HCT116 (cell line): ENCODE measurements at regions not wholly inside any gene's neighbourhood (a gene's known extent, or its start where the extent isn't known, plus 50 kb on each side); places are given as distances from the start of the nearest gene placed in this dataset.

ENCODE experiments used
- ATAC-seq: fragments of 200-7000 bp; cut with Tn5 transposase; 2 replicates; pipeline ENCODE4 v1.9.1; 2020; ENCODE audit warnings: mild to moderate bottlenecking, moderate library complexity
- BruUV-seq: library from RNA; stranded (reverse); fragments of 400-500 nt; replicated peaks from 2 replicates; lab custom pipeline; 2021; lab: Mats Ljungman, UMichigan
- CTCF ChIA-PET: fragments of 300-600 bp; sonication (Branson Sonifier 250); formaldehyde crosslinking; loops from one replicate; lab custom pipeline; 2021; ENCODE audit warnings: antibody characterized with exemption; lab: Charles Lee
- POLR2A ChIA-PET: fragments of 300-600, 350-600 bp; sonication (Branson Sonifier 250); formaldehyde crosslinking; loops from one replicate; lab custom pipeline; 2021; ENCODE audit warnings: antibody characterized with exemption; lab: Charles Lee
- RAD21 ChIA-PET, 2 experiments: fragments of 300-600 bp; sonication (Branson Sonifier 250); formaldehyde crosslinking; loops; one replicate each; lab custom pipeline; 2023; ENCODE audit warnings: low total read pairs in 2 of 2; ENCODE audit not compliant: uncharacterized antibody in 2 of 2, unreplicated experiment in 2 of 2, low non-redundant PET in 1 of 2; lab: Charles Lee
- DNase-seq: peaks from one replicate; pipeline ENCODE4 v3.0.0-alpha.2; 2010; ENCODE audit warnings: low read depth, low spot score
- H2AFZ ChIP-seq: fragments of 200-600 bp; shearing (Covaris generic), sonication (generic); 2 replicates; pipeline ENCODE4 v1.6.1; 2017; ENCODE audit warnings: low read depth, mixed run types, mixed read lengths, antibody characterized with exemption, low read length; ENCODE audit not compliant: poor library complexity, severe bottlenecking
- H3K27ac ChIP-seq: 2 replicates; pipeline ENCODE4 v1.5.1; 2012; ENCODE audit warnings: low read depth, low read length
- H3K27me3 ChIP-seq: fragments of 200-600 bp; sonication (generic); 2 replicates; pipeline ENCODE4 v1.6.1; 2016; ENCODE audit warnings: mixed run types, low read length, mixed read lengths; ENCODE audit not compliant: insufficient read depth
- H3K36me3 ChIP-seq, 2 experiments: fragments of 200-500 bp in 1 of 2; fragments of 200-600 bp in 1 of 2; sonication (Bioruptor generic) in 1 of 2; sonication (generic) in 1 of 2; 2 replicates each; pipeline versions ENCODE4 v1.5.1 to v1.6.1; 2014 to 2016; ENCODE audit warnings: low read length in 2 of 2, inconsistent platforms in 1 of 2, mixed read lengths in 1 of 2, mixed run types in 1 of 2; ENCODE audit not compliant: insufficient read depth in 2 of 2, control insufficient read depth in 1 of 2
- H3K4me1 ChIP-seq, 2 experiments: fragments of 200-600 bp in 1 of 2; sonication (generic) in 1 of 2; 2 replicates each; pipeline versions ENCODE4 v1.5.1 to v1.6.1; 2012 to 2017; ENCODE audit warnings: low read length in 2 of 2, inconsistent platforms in 1 of 2, mild to moderate bottlenecking in 1 of 2, mixed read lengths in 1 of 2, mixed run types in 1 of 2, moderate library complexity in 1 of 2; ENCODE audit not compliant: insufficient read depth in 2 of 2, control insufficient read depth in 1 of 2
- H3K4me2 ChIP-seq: fragments of 200-600 bp; sonication (generic); 2 replicates; pipeline ENCODE4 v1.6.1; 2017; ENCODE audit warnings: mixed run types, low read length, mixed read lengths
- H3K4me3 ChIP-seq, 2 experiments: fragments of 200-600 bp in 1 of 2; sonication (generic) in 1 of 2; replicated peaks in 1 of 2; 2 replicates each; pipeline ENCODE4 v1.5.1; 2011 to 2016; ENCODE audit warnings: low read length in 2 of 2, control low read depth in 1 of 2, low read depth in 1 of 2, mild to moderate bottlenecking in 1 of 2, mixed read lengths in 1 of 2, mixed run types in 1 of 2
- H3K79me2 ChIP-seq: fragments of 200-600 bp; sonication (generic); 2 replicates; pipeline ENCODE4 v1.6.1; 2017; ENCODE audit warnings: mild to moderate bottlenecking, mixed run types, low read length, moderate library complexity, mixed read lengths; ENCODE audit not compliant: insufficient read depth
- H3K9ac ChIP-seq: fragments of 200-600 bp; sonication (generic); 2 replicates; pipeline ENCODE4 v1.6.1; 2016; ENCODE audit warnings: low read length, mixed read lengths
- H3K9me2 ChIP-seq: fragments of 200-600 bp; sonication (generic), shearing (Covaris generic); 2 replicates; pipeline ENCODE4 v1.6.1; 2017; ENCODE audit warnings: mixed run types, mild to moderate bottlenecking, moderate library complexity; ENCODE audit not compliant: insufficient read depth
- H3K9me3 ChIP-seq, 2 experiments: fragments of 200-500 bp in 1 of 2; fragments of 200-600 bp in 1 of 2; sonication (Bioruptor generic) in 1 of 2; sonication (generic) in 1 of 2; 2 replicates each; pipeline ENCODE4 v1.6.1; 2014 to 2017; ENCODE audit warnings: low read length in 2 of 2, mixed read lengths in 2 of 2, inconsistent platforms in 1 of 2, low read depth in 1 of 2, mild to moderate bottlenecking in 1 of 2, mixed run types in 1 of 2, moderate library complexity in 1 of 2; ENCODE audit not compliant: control insufficient read depth in 1 of 2, insufficient read depth in 1 of 2
- H4K20me1 ChIP-seq: fragments of 200-600 bp; sonication (generic), shearing (Covaris generic); 2 replicates; pipeline ENCODE4 v1.6.1; 2017; ENCODE audit warnings: mixed run types, mild to moderate bottlenecking, moderate library complexity; ENCODE audit not compliant: insufficient read depth
- CEBPB ChIP-seq: IDR thresholded peaks from 2 replicates; pipeline ENCODE4 v1.6.1; 2012; ENCODE audit warnings: low read depth
- EGR1 ChIP-seq: IDR thresholded peaks from 2 replicates; pipeline ENCODE4 v1.6.1; 2012; ENCODE audit warnings: low read depth
- EZH2 ChIP-seq: fragments of 200-600 bp; sonication (generic); IDR thresholded peaks from 2 replicates; pipeline ENCODE4 v1.6.1; 2017; ENCODE audit warnings: antibody characterized with exemption, mixed run types
- EZH2phosphoT487 ChIP-seq: fragments of 200-600 bp; IDR thresholded peaks from 2 replicates; pipeline ENCODE4 v1.6.1; 2018; ENCODE audit warnings: antibody characterized with exemption, borderline replicate concordance
- JUND ChIP-seq: IDR thresholded peaks from 2 replicates; pipeline ENCODE4 v1.6.1; 2012
- POLR2A ChIP-seq: IDR thresholded peaks from 2 replicates; pipeline ENCODE4 v1.7.0; 2011; ENCODE audit warnings: borderline replicate concordance; ENCODE audit not compliant: insufficient read depth, insufficient read length; ENCODE audit errors: extremely low read depth
- POLR2AphosphoS5 ChIP-seq: IDR thresholded peaks from 2 replicates; pipeline ENCODE4 v1.6.1; 2011; ENCODE audit warnings: mild to moderate bottlenecking, low read depth, low read length, moderate library complexity
- RAD21 ChIP-seq: IDR thresholded peaks from 2 replicates; pipeline ENCODE4 v1.6.1; 2012; ENCODE audit warnings: low read depth, mild to moderate bottlenecking
- SIN3A ChIP-seq: IDR thresholded peaks from 2 replicates; pipeline ENCODE4 v1.6.1; 2012; ENCODE audit warnings: low read depth
- SP1 ChIP-seq: IDR thresholded peaks from 2 replicates; pipeline ENCODE4 v1.6.1; 2012; ENCODE audit warnings: low read depth
- SRF ChIP-seq: IDR thresholded peaks from 2 replicates; pipeline ENCODE4 v1.6.1; 2012; ENCODE audit warnings: low read depth
- ZFX ChIP-seq: fragments of 450-650 bp; IDR thresholded peaks from 2 replicates; pipeline ENCODE4 v1.6.1; 2017
- intact Hi-C: fragments of 100-400 bp; cut with micrococcal nuclease; formaldehyde crosslinking; loops from 2 replicates; pipeline ENCODE4 v1.10.0; 2022
- TF ChIP-seq, protein P1 (sequence below), 3 experiments: fragments of 200-600 bp in 1 of 3; sonication (generic) in 1 of 3; IDR thresholded peaks in 2 of 3; conservative IDR thresholded peaks in 1 of 3; 2 replicates each; pipeline ENCODE4 v1.5.1; 2012 to 2017; ENCODE audit warnings: low read depth in 2 of 3, low read length in 2 of 3, antibody characterized with exemption in 1 of 3, borderline replicate concordance in 1 of 3, control low read depth in 1 of 3, mild to moderate bottlenecking in 1 of 3, mixed read lengths in 1 of 3, mixed run types in 1 of 3, moderate library complexity in 1 of 3; ENCODE audit not compliant: insufficient read depth in 1 of 3
- TF ChIP-seq, protein P2 (sequence below): IDR thresholded peaks from 2 replicates; pipeline ENCODE4 v1.6.1; 2012
- TF ChIP-seq, protein P3 (sequence below): IDR thresholded peaks from 2 replicates; pipeline ENCODE4 v1.6.1; 2011; ENCODE audit warnings: mild to moderate bottlenecking, low read length, moderate library complexity; ENCODE audit not compliant: insufficient replicate concordance; ENCODE audit errors: extremely low read depth
- TF ChIP-seq, protein P4 (sequence below): IDR thresholded peaks from 2 replicates; pipeline ENCODE4 v1.6.1; 2012; ENCODE audit warnings: low read depth

DNA sequence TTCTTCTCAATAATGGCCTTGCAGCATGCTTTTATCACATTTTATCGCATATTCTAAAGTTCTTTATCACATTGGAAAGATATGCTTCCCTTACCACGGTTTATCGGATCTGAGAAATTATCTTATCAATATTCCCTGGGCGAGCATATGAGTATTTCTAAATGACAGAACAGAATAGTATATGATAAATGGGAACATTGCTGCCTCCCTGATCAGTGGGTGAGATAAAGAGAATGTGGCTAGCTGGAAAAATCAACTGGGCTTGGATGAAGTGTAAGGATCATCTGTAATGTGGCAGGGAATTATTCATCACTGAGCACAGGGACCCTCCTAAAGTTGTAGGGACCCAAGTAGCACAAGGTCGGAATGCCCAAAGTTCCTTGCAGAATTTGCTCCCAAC is 667.4 kb upstream of the NRP1 start (continued):
- TF ChIP-seq, protein P1, sequence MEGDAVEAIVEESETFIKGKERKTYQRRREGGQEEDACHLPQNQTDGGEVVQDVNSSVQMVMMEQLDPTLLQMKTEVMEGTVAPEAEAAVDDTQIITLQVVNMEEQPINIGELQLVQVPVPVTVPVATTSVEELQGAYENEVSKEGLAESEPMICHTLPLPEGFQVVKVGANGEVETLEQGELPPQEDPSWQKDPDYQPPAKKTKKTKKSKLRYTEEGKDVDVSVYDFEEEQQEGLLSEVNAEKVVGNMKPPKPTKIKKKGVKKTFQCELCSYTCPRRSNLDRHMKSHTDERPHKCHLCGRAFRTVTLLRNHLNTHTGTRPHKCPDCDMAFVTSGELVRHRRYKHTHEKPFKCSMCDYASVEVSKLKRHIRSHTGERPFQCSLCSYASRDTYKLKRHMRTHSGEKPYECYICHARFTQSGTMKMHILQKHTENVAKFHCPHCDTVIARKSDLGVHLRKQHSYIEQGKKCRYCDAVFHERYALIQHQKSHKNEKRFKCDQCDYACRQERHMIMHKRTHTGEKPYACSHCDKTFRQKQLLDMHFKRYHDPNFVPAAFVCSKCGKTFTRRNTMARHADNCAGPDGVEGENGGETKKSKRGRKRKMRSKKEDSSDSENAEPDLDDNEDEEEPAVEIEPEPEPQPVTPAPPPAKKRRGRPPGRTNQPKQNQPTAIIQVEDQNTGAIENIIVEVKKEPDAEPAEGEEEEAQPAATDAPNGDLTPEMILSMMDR (IDR thresholded peaks at IDR 0.05 in 2 of 3, conservative IDR thresholded peaks at IDR 0.05 in 1 of 3; ENCODE audit: borderline replicate concordance in 1 of 3, insufficient read depth in 1 of 3, low read depth in 2 of 3, low read length in 2 of 3), result no peak

DNA sequence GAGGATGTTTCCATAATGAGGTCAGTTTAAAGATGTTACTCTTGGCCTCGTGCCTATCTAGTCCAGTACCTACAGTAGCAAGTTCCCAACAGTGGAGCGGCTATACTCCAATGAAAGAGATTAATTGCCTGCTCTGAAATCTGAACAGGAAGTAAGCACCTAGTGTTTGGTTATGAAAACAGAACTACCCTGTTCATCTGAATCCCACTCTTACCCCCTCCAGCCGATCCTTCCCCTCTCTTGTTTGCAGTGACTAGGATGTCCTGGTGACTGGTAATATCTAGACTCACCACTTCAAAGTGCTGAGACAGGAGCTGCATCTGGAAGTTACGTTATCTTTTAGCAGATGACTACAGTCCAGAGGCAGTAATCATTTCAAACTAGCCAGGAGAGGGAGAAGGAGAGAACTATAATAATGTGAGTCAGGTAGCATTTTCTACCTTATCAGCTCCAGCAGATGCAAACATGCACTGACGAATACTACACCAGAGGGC is 666.7 kb upstream of the NRP1 start:
- ATAC-seq, result no peak
- RAD21 ChIA-PET, result no interaction called here

More for the DNA sequence above, 666.7 kb upstream of the NRP1 start:
- POLR2A ChIA-PET, result no interaction called here
- CTCF ChIA-PET, result no interaction called here
- H3K4me3 ChIP-seq, result no peak overlapping the region
- no peaks in the 10 kb centered on the region for H3K4me1 ChIP-seq
- no peak overlapping the region for H2AFZ ChIP-seq
- no peaks in the 10 kb centered on the region for H3K79me2 ChIP-seq
- DNase-seq, result no peak
- no peaks in the 10 kb centered on the region for H3K27me3 ChIP-seq
- BruUV-seq, result no TSS peak
- no peaks in the 10 kb centered on the region for H4K20me1 ChIP-seq
- no peak overlapping the region for H3K9ac ChIP-seq
- H3K36me3 ChIP-seq, result no peaks in the 10 kb centered on the region
- intact Hi-C loops, result no loop called here
- H3K4me2 ChIP-seq, result no peak overlapping the region
- no peak overlapping the region for H3K27ac ChIP-seq
- H3K9me3 ChIP-seq, result no peaks in the 10 kb centered on the region
- TF ChIP-seq ZFX (no peak), SP1 (no peak), POLR2AphosphoS5 (no peak), SRF (no peak), EZH2phosphoT487 (no peak), EZH2 (no peak), SIN3A (no peak), POLR2A (no peak), CEBPB (no peak), RAD21 (no peak), EGR1 (no peak), JUND (no peak)
- TF ChIP-seq, protein P2, sequence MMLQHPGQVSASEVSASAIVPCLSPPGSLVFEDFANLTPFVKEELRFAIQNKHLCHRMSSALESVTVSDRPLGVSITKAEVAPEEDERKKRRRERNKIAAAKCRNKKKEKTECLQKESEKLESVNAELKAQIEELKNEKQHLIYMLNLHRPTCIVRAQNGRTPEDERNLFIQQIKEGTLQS, result no peak
- TF ChIP-seq, protein P3, sequence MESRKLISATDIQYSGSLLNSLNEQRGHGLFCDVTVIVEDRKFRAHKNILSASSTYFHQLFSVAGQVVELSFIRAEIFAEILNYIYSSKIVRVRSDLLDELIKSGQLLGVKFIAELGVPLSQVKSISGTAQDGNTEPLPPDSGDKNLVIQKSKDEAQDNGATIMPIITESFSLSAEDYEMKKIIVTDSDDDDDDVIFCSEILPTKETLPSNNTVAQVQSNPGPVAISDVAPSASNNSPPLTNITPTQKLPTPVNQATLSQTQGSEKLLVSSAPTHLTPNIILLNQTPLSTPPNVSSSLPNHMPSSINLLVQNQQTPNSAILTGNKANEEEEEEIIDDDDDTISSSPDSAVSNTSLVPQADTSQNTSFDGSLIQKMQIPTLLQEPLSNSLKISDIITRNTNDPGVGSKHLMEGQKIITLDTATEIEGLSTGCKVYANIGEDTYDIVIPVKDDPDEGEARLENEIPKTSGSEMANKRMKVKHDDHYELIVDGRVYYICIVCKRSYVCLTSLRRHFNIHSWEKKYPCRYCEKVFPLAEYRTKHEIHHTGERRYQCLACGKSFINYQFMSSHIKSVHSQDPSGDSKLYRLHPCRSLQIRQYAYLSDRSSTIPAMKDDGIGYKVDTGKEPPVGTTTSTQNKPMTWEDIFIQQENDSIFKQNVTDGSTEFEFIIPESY, result no peak
- TF ChIP-seq, protein P4, sequence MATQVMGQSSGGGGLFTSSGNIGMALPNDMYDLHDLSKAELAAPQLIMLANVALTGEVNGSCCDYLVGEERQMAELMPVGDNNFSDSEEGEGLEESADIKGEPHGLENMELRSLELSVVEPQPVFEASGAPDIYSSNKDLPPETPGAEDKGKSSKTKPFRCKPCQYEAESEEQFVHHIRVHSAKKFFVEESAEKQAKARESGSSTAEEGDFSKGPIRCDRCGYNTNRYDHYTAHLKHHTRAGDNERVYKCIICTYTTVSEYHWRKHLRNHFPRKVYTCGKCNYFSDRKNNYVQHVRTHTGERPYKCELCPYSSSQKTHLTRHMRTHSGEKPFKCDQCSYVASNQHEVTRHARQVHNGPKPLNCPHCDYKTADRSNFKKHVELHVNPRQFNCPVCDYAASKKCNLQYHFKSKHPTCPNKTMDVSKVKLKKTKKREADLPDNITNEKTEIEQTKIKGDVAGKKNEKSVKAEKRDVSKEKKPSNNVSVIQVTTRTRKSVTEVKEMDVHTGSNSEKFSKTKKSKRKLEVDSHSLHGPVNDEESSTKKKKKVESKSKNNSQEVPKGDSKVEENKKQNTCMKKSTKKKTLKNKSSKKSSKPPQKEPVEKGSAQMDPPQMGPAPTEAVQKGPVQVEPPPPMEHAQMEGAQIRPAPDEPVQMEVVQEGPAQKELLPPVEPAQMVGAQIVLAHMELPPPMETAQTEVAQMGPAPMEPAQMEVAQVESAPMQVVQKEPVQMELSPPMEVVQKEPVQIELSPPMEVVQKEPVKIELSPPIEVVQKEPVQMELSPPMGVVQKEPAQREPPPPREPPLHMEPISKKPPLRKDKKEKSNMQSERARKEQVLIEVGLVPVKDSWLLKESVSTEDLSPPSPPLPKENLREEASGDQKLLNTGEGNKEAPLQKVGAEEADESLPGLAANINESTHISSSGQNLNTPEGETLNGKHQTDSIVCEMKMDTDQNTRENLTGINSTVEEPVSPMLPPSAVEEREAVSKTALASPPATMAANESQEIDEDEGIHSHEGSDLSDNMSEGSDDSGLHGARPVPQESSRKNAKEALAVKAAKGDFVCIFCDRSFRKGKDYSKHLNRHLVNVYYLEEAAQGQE, result no peak
- no peaks in the 10 kb centered on the region for H3K9me2 ChIP-seq
